ENCODE measurements at regions not wholly inside any gene's neighbourhood (a gene's known extent, or its start where the extent isn't known, plus 50 kb on each side); places are given as distances from the start of the nearest gene placed in this dataset.
A peak's percentile ranks its signal among the peaks of the same experiment; 100 is the strongest.
"Not testable (repeated sequence)": the region's sequence is repeated elsewhere in the genome, so short reads cannot be mapped to it uniquely, and the experiment has no call there.

DNA sequence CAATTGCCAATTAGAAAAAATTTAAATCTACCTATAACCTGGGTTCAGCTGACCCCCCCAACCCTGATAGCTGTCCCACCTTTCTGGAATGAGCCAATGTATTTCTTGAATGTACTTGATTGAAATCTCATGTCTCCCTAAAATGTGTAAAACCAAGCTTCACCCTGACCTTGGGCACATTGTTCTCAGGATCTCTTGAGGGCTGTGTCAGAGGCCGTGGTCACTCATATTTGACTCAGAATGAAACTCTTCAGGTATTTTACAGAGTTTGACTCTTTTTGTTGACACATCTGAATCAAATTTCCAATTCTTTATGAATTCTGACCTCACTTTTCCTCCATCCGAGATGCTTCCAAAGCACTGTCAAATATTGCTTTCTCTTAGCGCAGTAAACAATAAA lies 115.3 kb upstream of the BEND4 start:
- ATAC-seq (no peak), DNase-seq (no peak)
- POLR2A ChIA-PET: no interaction called here
- H3K36me3 Mint-ChIP-seq: no peaks in the 10 kb centered on the region
- H3K9me3 Mint-ChIP-seq: no peaks in the 10 kb centered on the region
- no peak overlapping the region for H3K4me3 Mint-ChIP-seq
- peaks cover 0 to 5% (median 2%) of the 10 kb centered on the region in 5 donors for H3K27me3 Mint-ChIP-seq
- no peak overlapping the region for H3K27ac Mint-ChIP-seq
- H3K4me1 Mint-ChIP-seq: no peaks in the 10 kb centered on the region

DNA sequence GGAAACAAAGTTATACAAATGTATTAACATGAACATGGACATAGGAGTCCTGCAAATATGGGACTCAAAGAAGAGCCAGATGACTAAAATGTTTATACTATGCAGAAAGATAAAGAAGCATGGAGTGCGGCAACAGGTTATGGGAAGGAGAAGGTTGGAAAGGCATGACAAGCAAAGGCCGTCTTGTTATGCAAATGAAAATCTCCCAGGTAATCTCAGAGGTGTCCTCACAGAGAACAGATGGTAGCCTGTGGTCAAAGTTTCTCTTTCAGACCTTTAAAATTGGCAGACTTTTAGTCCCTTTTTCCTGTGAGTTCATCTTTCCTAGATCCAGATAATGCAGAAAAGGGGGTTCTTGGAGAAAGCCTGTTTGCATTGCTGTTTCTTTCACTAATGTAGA lies 116.4 kb upstream of the BEND4 start:
- Mint-ChIP-seq H3K27ac (no peak overlapping the region), H3K27me3 (peaks cover 0 to 10% (median 4%) of the 10 kb centered on the region in 5 donors), H3K4me3 (no peak overlapping the region), H3K9me3 (no peaks in the 10 kb centered on the region), H3K4me1 (no peaks in the 10 kb centered on the region), H3K36me3 (no peaks in the 10 kb centered on the region)
- POLR2A ChIA-PET: no interaction called here
- ATAC-seq (no peak), DNase-seq (no peak)

DNA sequence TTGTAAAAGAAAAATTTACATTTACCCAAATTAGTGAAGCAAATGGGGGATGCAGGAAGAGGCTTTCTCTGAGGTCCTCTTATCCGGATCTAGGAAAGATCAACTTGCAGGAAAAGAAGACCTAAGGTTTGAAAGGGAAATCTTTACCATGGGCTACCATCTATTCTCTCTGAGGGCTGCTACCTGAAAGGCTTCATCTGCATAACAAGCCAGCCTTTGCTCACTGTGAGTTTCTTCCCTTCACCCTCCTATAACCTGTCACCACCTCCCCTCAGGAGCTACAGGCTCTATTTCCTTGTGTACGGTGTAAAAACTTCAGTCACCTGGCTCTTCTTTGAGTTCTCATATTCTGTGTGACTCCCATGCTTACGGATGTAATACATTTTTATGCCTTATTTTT lies 118.6 kb upstream of the BEND4 start:
- H3K9me3 Mint-ChIP-seq: peaks cover 0 to 5% (median 0%) of the 10 kb centered on the region in 9 donors
- ATAC-seq: no peak
- H3K4me1 Mint-ChIP-seq: no peaks in the 10 kb centered on the region
- POLR2A ChIA-PET: no interaction called here
- H3K27me3 Mint-ChIP-seq: peaks cover 4 to 10% (median 7%) of the 10 kb centered on the region in 5 donors
- no peak overlapping the region for H3K27ac Mint-ChIP-seq
- H3K4me3 Mint-ChIP-seq: no peak overlapping the region
- no peaks in the 10 kb centered on the region for H3K36me3 Mint-ChIP-seq
- no peak for DNase-seq

DNA sequence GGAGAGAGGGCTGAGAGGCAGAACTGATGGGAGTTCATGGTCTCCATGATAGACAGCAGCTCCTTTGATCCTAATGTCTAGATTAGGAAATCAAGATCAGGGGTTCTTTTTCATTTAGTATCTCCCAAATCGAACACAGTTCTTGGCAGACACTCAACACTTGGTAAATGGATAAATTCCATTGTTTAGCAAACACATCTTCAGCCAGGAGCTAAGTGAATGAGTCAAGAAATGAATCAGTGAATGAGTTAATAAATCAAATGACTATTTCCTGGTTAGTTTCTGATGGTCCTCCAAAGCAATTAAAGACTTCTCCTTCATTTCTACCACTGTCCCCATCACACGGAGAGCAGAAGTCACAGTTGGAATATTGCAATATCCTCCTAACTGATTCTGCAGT lies 120.0 kb upstream of the SHISA3 start:
- peaks cover 4 to 24% (median 9%) of the 10 kb centered on the region in 5 donors for H3K27me3 Mint-ChIP-seq
- H3K9me3 Mint-ChIP-seq: peaks cover 0 to 5% (median 0%) of the 10 kb centered on the region in 9 donors
- H3K4me3 Mint-ChIP-seq: no peak overlapping the region
- POLR2A ChIA-PET: no interaction called here
- H3K36me3 Mint-ChIP-seq: no peaks in the 10 kb centered on the region
- H3K27ac Mint-ChIP-seq: peak overlapping the region in 1 of 10 donors; percentile 79
- DNase-seq (no peak), ATAC-seq (no peak)
- H3K4me1 Mint-ChIP-seq: peaks cover 0 to 6% (median 5%) of the 10 kb centered on the region in 4 donors

DNA sequence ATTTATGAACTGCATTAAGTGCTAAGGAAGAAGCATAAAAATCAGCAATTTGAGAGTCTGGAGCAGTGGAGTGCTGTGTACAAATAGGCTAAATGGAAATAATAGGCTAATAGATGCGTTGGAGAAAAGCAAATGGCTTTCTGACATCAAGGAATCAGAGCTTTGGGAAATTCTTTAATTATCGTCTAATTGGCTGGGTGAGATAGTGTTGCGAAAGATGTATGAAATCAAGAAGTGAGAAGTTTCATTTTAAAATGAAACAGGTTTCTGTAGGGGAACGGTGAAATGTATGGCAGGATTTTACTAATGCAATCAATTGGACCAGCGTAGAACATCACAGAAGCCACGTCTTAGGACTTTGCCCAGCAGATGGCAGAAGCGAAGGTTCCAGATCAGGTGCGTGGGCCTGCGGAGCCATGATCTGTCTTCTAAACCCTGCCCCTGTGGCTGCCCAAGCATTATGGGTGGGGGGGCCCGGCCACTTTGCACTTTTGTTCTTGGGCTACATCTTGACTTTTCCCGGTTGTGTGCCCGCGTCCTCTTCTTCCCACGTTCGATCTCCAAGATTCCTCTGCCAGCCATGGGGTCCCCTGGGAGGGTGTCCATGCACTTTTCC lies 118.5 kb upstream of the SHISA3 start:
- H3K36me3 Mint-ChIP-seq: no peaks in the 10 kb centered on the region

DNA sequence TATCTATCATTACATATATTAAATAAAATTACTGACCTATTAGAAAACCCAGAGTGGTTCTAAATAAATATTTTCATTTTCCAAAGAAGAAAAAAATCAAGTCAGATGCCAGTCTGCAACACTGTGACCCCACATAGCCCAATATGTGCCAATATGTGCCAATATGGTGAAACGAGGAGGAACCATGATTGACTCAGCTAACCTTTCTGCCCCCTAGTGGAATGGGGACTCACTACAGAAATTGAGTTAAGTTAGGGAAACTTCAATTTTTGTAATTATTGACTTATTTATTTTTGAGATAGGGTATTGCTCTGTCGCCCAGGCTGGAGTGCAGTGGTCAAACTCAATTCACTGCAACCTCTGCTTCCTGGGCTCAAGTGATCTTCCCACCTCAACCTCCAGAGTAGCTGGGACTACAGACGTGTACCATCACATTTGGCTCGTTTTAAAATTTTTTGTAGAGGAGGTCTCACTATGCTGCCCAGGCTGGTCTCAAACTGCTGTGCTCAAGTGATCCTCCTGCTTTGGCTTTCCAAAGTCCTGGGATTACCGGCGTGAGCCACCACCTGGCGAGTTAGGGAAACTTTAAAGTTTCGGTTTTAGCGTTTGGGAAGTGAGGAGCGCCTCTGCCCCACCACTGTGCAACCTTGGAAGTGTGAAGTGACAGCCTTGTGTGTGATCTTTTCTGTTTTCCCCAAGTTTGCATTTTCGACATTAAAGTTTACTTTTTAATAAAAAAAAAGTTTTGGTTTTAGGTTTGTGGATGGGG lies 116.8 kb upstream of the SHISA3 start:
- DNase-seq (peak in 1 of 10 donors; percentile 1), ATAC-seq (no peak)
- H3K9me3 Mint-ChIP-seq: no peaks in the 10 kb centered on the region
- H3K27ac Mint-ChIP-seq: peak overlapping the region in 1 of 10 donors; percentile 42
- H3K4me3 Mint-ChIP-seq: no peak overlapping the region
- peaks cover 0 to 18% (median 8%) of the 10 kb centered on the region in 5 donors for H3K27me3 Mint-ChIP-seq
- peaks cover 0 to 8% (median 7%) of the 10 kb centered on the region in 4 donors for H3K4me1 Mint-ChIP-seq
- H3K36me3 Mint-ChIP-seq: no peaks in the 10 kb centered on the region
- POLR2A ChIA-PET: no interaction called here

More for the DNA sequence above, 118.5 kb upstream of the SHISA3 start:
- Mint-ChIP-seq H3K4me1 (peaks cover 0 to 8% (median 7%) of the 10 kb centered on the region in 4 donors), H3K27ac (no peak overlapping the region), H3K9me3 (peaks cover 0 to 5% (median 0%) of the 10 kb centered on the region in 9 donors), H3K4me3 (no peak overlapping the region), H3K27me3 (peaks cover 5 to 22% (median 9%) of the 10 kb centered on the region in 5 donors)
- no peak for DNase-seq
- no peak for ATAC-seq
- POLR2A ChIA-PET: no interaction called here

DNA sequence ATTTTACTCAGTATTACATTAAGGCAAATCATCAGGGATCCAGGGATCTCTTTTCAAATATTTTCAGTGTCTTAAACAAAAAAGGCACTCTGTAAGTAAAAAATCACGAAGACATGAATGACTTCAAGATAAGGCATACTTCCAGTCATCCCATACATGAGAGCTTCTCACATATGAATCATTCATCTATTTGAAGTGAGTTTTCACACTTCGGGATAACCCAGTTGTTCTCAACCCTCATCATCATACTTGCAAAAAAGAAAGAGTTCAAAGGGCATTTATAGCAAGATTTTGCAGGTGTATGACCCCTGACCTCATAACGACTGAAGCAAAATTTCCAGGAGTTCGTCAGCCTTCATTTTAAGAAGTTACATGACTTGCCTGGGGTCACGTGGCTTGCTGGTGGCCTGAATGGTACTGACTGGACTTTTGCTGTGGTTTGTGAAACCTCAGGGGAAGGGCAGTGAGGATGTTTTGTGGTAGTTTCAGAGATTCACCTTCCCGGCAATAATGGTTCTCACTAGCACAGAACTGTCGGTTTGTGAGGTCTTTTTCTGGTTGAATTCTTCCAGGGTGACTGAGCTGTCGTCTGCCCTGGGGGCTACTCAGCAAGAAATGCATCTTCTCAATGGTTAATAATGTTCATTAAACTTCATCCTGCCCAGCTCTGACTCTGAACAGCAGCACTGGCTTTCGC lies 115.8 kb upstream of the SHISA3 start:
- no peak for DNase-seq
- ATAC-seq: no peak
- peak overlapping the region in 2 of 10 donors; percentile 8 to 34 for H3K4me3 Mint-ChIP-seq
- no peak overlapping the region for H3K27ac Mint-ChIP-seq
- H3K9me3 Mint-ChIP-seq: no peaks in the 10 kb centered on the region
- POLR2A ChIA-PET: no interaction called here
- H3K36me3 Mint-ChIP-seq: no peaks in the 10 kb centered on the region
- peaks cover 0 to 8% (median 7%) of the 10 kb centered on the region in 4 donors for H3K4me1 Mint-ChIP-seq
- H3K27me3 Mint-ChIP-seq: peaks cover 0 to 18% (median 9%) of the 10 kb centered on the region in 5 donors

DNA sequence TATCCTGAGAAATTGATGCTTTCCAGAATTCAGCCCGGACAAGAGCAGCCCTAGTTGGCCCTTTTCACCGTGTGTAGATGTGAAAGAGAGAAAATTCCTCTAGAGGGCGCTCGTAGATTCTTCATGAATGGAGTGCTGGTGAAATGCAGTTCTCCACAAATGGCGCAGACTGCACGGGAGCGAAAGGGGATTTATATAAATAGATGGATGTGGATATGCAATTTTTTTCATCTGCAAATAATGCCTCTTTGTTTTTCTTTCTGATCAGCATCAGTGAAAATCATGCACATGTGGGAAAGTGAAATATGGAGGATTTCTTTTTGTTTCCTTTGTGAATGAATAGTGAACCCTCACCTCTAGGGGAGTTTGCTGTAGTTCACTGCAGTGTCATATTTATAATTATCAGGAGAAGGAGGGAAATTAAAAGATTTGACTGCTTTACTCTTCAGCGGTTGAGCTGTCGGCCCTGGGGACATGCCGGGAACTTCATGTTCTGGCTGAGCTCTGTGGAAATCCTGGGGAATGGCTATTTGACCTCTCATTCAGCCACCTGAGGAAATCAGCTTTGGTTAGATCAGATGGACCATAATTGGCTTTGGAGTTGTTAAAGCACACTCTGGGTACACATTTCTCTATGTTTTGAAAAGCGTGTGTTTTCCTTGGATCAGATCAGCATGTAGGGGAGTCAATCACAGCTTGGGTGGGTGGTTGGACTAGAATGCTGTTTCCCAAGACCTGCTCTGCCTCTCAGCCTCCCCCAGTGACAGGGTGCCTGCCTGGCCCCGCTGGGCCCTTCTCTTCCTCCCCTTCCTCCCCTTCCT lies 115.0 kb upstream of the SHISA3 start:
- POLR2A ChIA-PET: no interaction called here
- peaks cover 0 to 18% (median 9%) of the 10 kb centered on the region in 5 donors for H3K27me3 Mint-ChIP-seq
- no peaks in the 10 kb centered on the region for H3K36me3 Mint-ChIP-seq
- H3K27ac Mint-ChIP-seq: no peak overlapping the region
- DNase-seq: peak in 5 of 10 donors; percentile 5 to 39 (median 29)
- peaks cover 0 to 8% (median 7%) of the 10 kb centered on the region in 4 donors for H3K4me1 Mint-ChIP-seq
- no peaks in the 10 kb centered on the region for H3K9me3 Mint-ChIP-seq
- ATAC-seq: peak; percentile 47 to 55
- peak overlapping the region in 6 of 10 donors; percentile 3 to 34 (median 10) for H3K4me3 Mint-ChIP-seq

DNA sequence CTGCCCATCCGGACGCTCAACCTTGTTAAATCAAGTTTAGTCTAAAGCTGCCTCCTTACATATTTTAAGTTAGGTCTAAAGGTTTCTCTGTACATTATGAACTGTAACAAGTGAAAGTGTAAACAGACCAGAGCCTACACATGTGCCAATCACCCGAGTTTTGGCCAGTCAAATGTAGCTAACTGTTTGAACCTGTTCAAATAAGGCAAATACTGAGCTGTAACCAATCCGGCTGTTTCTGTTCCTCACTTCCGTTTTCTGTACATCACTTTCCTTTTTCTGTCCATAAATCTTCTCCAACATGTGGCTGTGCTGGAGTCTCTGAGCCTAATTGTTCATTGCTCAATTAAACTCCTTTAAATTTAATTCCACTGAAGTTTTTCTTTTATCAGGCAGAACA lies 113.3 kb upstream of the SHISA3 start:
- no peaks in the 10 kb centered on the region for H3K9me3 Mint-ChIP-seq
- H3K27me3 Mint-ChIP-seq: peaks cover 0 to 18% (median 9%) of the 10 kb centered on the region in 5 donors
- DNase-seq: no peak
- POLR2A ChIA-PET: no interaction called here
- no peaks in the 10 kb centered on the region for H3K36me3 Mint-ChIP-seq
- H3K27ac Mint-ChIP-seq: no peak overlapping the region
- peaks cover 0 to 8% (median 7%) of the 10 kb centered on the region in 4 donors for H3K4me1 Mint-ChIP-seq
- H3K4me3 Mint-ChIP-seq: no peak overlapping the region
- no peak for ATAC-seq

DNA sequence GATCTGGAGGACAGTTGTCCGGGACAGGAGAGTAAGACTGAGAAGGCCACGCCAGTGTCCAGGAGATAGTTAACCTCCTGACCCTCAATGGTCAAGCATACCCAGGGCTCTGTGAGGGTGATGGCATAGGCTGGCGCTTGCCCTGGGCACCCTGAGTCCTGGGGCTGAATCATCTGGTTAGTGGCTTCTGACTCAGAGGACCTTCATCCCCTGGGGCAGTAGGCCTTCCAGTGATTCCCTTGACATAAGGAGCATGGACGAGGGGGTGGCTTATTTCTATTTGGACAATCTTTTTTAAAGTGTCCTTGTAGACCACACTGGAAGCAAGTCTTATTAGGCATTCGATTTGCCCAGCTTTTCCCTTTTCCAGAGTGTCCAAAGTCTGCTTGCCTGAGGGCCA lies 108.4 kb upstream of the SHISA3 start:
- ATAC-seq, DNase-seq, POLR2A ChIA-PET, H3K27ac Mint-ChIP-seq, H3K9me3 Mint-ChIP-seq, H3K4me1 Mint-ChIP-seq, H3K36me3 Mint-ChIP-seq, H3K4me3 Mint-ChIP-seq: not testable (repeated sequence)
- H3K27me3 Mint-ChIP-seq: peaks cover 0 to 18% (median 8%) of the 10 kb centered on the region in 5 donors

DNA sequence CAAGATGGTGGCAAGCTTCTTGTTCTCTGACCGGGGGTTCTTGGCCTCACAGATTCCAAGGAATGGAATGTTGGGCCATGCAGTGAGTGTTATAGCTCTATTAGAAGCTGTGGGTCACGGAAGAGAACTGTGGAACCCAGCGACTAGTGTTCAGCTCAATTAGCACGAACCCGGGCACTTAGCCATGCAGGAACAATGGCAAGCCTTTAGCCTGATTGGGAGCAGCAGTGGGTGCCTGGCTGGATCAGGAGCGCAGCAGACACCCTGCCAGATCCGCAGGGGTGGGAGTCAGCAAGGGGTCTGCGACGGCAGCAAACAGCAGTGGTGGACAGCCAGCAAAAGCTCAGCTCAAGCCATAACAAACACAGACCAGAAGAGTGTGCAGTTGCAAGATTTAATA lies 105.1 kb upstream of the SHISA3 start:
- H3K27me3 Mint-ChIP-seq: peaks cover 4 to 31% (median 16%) of the 10 kb centered on the region in 5 donors
- POLR2A ChIA-PET, ATAC-seq, H3K36me3 Mint-ChIP-seq, H3K4me1 Mint-ChIP-seq, H3K27ac Mint-ChIP-seq, H3K9me3 Mint-ChIP-seq, DNase-seq, H3K4me3 Mint-ChIP-seq: not testable (repeated sequence)

DNA sequence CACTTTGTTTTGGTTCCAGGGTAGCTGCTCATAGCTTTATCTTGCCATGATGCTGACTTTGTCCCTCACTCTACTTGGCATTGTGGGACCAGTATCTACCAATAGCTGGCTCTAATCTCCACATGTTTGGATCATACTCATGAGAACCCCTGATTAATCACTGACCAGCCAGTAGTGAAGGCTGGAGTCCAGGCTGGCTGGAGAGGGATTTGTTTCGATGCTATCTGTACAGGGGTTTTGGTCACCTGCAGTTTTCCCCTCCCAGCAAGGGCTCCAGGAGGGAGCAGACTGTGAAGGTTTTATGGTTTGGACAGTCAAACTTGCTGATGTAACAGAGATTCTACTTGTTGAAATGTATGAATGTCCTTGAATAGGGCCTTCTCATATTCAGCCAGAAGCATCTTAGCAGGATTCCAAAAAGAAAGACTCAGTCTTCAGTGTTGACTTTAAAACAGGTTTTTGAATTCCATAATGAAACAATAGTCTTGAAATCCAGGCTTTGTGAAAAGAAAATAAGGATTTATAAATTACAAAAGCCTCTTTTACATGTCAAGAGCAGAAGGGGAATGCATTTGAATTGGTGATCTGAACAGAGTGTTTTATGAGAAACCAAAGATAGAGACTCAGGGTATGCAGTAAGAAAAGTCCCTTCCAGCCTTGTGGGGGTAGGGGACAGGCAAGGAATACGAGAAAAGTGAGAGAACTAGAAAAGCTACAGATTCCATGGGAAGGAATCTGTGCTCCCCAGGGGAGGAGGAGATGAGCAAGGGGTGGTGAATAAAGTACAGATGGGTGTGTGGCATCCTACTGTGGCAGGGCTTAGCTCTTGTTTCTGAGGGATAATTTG lies 103.1 kb upstream of the SHISA3 start:
- POLR2A ChIA-PET: no interaction called here

More for the DNA sequence above, 103.1 kb upstream of the SHISA3 start:
- H3K36me3 Mint-ChIP-seq: no peaks in the 10 kb centered on the region
- peaks cover 0 to 2% (median 0%) of the 10 kb centered on the region in 4 donors for H3K4me1 Mint-ChIP-seq
- H3K4me3 Mint-ChIP-seq: no peak overlapping the region
- ATAC-seq: no peak
- H3K27ac Mint-ChIP-seq: peak overlapping the region in 1 of 10 donors; percentile 65
- DNase-seq: no peak
- H3K27me3 Mint-ChIP-seq: peaks cover 8 to 31% (median 18%) of the 10 kb centered on the region in 5 donors
- peaks cover 0 to 2% (median 0%) of the 10 kb centered on the region in 9 donors for H3K9me3 Mint-ChIP-seq
